GM18508 (cell line): ENCODE measurements at regions not wholly inside any gene's neighbourhood (a gene's known extent, or its start where the extent isn't known, plus 50 kb on each side); places are given as distances from the start of the nearest gene placed in this dataset.
"Not testable (repeated sequence)": the region's sequence is repeated elsewhere in the genome, so short reads cannot be mapped to it uniquely, and the experiment has no call there.

Experiments used
- ATAC-seq: cut with Tn5 transposase; IDR thresholded peaks from one replicate; pipeline ENCODE4 v1.9.1; 2021; ENCODE audit warnings: moderate number of reproducible peaks; ENCODE audit not compliant: insufficient read depth, unreplicated experiment

DNA sequence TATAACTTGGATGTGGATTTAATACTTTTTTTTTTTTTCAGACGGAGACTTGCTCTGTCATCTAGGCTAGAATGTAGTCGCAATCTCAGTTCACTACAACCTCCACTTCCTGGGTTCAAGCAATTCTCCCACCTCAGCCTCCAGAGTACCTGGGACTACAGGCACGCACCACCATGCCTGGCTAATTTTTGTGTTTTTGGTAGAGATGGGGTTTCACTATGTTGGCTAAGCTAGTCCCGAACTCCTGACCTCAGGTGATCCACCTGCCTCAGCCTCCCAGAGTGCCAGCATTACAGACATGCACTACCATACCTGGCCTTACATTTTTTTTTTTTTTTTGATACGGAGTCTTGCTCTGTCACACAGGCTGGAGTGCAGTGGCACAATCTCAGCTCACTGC, 85.6 kb upstream of the BTN3A2 start:
- ATAC-seq: not testable (repeated sequence)

DNA sequence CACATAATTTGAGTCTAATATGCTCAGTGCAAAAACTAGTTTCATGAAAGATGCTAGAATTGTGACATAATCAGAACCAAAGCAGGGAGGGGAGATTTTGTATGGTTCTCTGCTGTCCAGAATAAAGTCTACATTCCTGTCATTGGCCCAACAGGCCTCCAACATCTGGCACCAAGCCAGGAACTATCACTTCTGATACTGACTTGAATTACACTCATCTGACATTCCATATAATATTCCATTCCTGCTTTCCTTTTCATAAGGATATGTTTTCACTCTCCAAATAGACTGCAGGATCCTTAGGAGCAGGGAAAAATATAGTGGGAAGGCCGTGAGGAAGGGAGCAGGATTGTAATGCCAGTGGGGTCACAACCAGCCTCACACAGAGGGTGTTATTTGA, 84.6 kb upstream of the BTN3A2 start:
- ATAC-seq: no peak

DNA sequence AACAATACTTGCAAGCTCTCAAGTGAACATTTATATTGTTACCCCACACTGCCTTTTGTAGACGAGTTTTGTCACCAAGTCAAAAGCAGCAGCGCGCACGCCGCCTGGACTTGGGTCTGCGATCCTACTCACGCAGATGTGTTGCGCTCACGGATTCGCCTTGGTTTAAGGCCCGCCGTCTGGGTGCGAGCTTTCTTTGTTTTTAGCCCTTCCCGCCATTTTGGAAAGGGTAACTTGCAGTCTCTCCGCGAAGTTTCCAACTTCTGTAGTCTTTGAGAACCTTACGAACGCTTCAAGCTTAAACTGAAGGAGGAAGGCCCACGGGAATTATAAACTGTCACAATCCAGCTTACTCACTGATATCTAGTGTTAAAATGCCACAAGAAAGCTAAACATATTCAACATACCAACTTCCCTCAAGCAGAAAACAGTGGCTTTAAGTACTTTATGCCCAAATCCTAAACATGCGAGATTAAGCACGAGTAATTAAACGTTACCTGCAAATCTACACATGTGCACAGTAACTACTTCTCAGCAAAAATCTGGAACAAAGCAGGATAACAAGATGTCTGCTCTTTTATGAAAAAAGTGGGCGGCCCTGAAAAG, 80.4 kb upstream of the BTN3A2 start:
- ATAC-seq: no peak

DNA sequence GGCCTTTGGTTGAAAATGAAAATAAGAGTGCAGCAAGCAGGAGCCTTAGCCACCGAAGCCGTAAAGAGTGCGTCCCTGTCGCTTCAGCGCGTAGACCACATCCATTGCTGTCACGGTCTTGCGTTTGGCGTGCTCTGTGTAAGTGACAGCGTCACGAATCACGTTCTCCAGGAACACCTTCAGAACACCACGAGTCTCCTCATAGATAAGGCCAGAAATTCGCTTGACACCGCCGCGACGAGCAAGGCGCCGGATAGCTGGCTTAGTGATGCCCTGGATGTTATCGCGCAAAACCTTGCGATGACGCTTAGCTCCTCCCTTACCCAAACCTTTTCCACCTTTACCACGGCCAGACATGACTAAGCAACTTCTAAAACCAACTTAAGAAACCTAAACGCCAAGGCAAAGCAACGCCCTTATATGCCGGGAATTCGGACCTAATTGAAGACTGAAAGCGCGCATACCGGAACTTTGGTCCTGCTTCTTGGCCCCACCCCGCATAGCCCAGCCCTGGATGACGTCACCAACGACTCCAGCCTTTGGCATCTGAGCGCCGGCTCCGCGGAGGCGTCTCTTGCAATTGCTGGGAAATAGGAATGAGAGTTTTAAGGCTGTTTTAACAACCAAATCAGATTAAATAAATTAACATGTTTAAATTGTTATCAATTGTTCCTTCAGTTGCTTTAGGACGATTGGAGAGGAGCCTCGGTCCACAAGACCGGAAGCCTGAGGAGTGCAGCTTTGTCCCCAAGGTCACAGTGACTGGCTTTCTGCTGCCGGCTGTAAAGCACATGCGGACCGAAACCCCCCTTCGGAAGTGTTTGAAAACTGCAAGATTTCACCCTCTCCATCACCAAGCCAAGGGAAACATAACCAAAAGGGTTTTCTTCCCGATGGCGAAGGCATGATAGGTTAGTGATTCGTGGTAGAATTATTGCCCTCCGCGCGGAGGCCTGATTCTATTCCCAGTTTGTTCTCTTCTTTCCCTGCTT, 79.6 kb upstream of the BTN3A2 start:
- peak; percentile 33 for ATAC-seq

DNA sequence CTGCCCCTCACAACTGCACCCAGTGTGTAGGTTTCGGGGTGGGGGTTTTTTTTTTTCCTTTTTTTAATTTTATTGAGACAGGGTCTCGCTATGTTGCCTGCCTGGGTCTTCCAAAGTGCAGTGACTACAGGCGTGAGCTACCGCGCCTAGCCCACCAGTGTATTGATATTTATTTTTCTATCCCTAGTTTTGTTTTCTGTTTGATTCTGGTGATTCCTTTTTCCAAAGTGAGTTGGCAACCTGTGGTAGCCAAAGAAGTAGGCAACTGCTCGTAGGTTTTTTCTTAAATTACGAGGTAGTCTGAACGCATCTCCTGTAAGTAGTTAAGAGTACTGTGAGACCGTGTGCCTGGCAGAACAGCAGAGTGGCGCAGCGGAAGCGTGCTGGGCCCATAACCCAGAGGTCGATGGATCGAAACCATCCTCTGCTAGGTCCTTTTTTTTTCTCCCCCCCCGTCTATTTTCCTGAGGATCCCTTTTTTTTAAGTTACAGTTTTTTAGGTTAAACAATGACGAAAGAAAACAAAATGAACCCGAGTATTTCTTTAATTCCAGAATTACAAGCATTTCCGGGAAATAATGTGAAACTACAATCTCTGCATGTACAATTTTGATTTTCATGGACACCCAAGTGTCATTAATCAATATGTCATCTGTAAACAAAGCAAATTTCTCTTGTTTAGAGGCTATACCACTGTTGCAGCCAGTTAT, 78.7 kb upstream of the BTN3A2 start:
- ATAC-seq: no peak

DNA sequence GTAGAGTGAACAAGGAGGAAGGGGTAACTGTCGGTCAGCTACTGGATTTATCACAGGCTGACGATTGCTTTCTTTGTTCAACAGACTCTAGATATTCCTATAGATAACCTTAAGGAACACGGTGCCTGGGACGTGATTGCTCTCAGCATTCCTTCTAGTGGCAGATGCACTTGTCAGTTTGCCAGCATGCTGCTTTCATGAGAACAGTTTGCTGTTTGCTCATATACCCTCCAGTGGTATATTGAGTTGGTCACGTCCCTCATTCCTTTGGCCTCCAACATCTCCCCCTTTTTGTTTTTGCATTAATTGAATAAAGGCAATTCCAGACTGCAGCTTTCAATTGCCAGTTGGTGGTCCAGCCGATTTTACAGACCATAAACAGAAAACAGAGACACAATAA, 76.8 kb upstream of the BTN3A2 start:
- ATAC-seq: no peak

DNA sequence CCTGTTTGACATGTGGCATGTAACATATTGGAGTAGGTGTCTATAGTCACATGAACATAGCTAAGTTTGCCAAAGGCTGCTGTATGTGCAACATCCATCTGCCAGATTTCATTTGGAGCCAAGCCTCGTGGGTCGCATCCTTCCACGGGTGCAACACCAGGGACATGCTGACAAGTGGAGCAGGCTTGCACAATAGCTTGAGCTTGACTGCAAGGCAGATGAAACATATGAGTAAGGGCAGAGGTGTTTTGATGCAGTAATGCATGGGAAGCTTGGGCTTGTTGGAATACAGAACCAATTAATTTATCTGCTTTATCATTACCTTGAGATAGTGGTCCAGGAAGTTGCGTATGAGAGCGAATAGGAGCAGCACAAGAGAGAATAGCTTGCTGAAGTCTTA, 74.1 kb upstream of the BTN3A2 start:
- ATAC-seq: no peak

DNA sequence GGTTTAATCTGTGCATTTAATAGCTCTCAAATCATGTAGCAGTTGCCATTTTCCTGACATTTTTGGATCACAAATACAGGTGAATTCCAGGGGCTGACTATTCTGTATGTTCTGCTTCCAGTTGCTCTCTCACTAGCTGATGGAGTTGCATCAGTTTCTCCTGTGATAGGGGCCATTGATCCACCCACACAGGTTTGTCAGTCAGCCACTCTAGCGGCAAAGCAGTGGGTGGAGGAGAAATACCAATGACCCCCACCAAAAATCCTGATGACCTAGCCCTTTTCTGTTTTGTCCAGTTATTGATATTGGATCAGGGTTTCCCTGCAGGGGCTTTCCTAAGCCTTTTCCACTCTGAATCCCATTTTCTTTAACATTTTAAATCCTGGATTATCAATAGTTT, 72.3 kb upstream of the BTN3A2 start:
- no peak for ATAC-seq

DNA sequence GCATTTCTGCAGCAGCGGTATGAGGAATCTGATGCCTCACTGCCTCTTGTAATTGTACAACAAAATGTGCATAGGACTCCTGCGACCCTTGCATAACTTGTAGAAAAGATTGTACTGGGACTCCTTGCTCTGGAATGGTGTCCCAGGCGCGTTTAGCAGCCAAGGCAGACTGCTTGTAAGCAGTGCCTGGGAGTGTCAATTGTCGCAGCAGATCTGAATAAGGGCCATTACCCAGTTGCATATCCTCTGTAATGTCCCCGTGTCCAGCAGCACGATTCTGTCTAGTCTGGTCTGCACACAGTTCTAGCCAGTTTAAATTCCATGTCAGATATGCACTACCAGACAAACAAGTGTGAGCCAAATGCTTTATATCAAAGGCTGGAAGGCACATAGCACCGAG, 70.7 kb upstream of the BTN3A2 start:
- no peak for ATAC-seq

DNA sequence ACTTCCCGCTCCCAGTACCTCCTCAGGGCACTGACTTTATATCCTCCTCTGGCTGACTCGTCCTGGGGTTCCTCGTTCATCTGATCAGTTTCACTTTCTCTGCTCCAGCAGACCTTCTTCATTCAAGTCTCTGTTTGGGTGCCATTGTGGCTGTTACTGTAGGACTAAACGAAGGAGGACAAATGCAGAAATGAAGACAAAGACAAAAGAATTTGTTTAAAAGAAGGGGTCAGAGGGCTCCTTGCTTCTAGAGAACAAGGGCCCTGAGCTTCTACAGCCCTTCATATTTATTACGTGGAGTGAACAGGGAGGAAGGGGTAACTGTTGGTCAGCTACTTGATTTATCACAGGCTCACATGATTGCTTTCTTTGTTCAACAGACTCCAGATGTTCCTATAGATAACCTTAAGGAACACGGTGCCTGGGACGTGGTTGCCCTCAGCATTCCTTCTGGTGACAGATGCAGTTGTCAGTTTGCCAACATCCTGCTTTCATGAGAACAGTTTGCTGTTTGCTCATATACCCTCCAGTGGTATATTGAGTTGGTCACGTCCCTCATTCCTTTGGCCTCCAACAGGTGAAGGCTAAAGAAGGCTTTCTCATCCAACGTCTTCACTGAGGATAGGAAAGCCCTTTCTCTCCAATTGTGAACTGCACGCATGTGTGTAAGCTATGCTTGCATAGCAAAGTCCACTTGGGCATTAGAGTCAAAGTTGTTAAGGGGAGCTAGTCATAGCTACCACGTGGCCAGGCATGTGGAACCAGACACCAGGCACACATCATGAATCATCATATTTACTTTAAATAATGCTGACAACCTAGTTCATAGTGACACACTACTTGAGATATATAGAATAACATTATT, 69.1 kb upstream of the BTN3A2 start:
- no peak for ATAC-seq

DNA sequence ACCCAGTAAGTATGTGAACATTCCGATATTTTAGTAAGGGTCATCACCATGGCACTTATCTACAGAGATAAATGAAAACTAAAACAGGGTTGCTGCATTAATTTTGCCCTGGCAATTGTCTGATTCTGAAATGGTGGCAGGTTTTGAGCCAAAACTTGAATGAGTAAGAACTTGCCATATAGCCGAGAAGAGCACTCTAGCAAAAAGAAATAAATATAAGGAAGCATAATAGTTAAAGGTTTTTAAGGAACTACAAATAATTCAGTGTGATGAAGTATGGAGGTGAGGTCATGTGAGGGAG, 68.5 kb upstream of the BTN3A2 start:
- ATAC-seq: no peak

DNA sequence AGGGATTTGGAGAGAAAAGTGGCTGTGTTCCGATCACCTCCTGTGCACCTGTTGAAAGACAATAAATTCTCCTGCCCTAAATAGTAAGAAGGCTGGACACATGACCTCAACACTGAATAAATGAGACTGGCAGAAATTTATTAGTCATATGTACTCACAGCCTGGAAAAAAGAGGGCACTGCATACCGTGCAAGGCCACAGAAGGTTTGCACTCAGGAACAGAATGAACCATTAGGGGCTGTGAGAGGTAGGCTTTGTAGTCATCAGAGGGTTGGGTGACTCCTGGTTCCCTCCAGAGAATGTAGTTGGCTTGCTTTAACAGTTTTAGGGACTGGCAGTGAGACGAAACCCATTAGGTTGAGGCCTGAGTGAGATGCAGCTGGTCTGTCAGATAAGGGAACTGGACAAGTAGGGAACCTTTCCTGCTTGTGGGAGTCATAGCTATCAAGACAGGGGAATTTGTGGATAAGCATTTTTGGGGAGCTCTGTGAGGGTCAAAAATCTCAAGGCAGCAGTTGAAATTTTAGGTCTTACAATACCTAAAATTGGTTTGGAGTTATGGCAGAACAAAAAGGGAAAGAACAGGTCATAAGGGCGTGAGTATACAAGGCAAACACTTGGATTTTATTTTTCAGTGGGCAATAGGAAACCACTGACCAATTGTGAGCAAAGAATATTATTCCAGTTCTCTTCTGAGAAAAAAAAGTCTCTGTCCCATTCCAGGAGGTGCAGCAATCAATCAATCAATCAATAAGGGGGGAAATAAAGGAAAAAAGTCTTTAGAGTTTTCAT, 67.9 kb upstream of the BTN3A2 start:
- ATAC-seq: no peak

DNA sequence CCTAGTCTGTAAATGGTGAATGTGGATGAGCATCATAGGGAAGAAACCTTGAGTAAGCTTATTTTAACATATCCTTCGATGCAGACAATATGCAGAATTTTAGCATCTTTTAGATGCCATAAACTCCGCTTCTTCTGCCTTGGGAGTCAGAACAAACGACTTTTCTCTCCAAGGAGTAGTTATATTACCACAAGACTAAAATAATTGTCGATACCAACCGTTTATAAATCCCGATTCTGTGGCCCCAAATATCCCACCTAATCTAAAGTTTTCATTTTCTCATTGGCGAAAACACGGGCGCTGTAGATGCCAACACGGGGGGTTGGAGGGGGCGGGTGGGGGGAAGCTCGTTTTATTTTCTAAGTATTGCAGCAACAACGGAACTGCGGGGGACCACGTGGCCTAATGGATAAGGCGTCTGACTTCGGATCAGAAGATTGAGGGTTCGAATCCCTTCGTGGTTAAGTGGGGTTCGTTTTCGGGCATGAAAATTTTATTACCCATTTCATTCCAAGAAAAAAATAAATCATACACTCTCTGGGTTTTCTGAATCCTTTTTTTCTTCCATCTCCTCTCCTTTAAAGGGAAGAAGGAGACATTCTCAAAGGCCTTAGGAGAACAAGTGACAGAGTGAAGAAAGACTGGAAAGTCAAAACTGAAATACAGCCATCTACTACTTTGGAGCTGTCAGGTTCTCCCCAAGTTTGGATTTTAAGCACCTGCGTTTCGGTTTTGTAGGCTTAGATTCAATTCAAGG, 65.5 kb upstream of the BTN3A2 start:
- no peak for ATAC-seq

DNA sequence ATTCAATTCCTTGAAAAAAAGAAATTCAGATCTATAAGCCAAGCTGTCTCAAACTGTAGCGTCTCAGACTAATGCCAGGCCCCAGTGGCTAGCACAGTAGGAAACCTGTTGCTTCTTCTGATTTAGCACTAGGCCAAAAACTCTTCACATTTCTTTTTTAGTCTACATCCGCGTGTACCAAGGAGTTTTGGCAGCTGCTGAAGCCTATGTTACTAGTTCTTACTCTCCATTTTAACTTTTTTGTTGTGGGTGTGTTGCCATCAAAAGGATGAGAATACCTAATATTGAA, 65.0 kb upstream of the BTN3A2 start:
- no peak for ATAC-seq

DNA sequence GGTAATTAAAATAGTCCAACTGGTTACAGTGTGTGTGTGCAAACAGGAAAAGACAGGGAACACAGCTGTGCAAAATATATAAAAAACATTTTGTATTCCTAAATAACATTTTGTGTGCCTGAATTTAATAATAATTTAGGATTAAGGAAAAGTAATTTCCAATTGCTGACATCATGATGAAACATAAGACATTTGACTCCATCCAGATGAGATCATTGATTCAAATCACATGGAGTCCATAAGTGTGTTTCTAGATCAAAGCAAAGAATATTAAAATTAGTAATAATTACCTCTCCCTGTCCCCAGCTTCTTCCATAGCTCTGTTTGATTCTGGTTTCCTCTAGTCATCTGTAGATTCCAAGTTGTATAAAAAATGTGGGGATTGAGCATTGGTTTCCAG, 64.6 kb upstream of the BTN3A2 start:
- ATAC-seq: no peak

DNA sequence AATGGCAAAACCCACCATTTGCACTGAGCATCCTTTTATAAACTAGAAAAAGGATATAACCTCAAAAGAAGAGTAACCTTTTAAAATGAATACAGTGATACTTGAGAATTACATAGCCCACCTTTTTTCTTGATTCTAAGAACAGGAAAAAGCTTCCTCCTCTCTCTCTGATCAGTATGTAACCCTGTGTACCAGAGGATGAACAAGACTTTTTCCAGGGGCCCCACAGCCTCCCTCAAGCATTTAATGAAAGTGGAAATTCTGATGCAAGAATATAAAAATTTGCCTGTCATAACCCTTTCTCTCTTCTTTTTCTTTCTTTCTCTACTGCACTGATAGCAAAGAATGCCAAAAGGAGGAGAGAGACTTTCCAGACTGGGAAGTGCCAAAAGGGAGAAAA, 64.2 kb upstream of the BTN3A2 start:
- no peak for ATAC-seq

DNA sequence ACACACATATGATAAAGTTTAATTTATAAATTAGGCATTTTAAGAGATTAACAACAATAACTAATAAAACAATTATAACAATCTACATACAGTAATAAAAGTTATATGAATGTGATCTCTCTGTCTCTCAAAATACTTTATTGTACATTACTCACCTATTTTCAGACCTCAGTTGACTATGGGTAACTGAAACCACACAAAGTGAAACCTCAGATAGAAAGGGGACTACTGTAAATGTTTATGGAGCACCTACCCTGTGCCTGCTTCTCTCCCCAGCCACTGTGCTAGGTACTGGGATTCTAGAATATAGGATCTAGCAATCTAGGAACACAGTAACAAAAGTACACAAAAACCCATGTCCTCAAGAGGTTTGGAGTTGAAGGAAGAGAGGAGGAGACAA, 63.4 kb upstream of the BTN3A2 start:
- no peak for ATAC-seq

DNA sequence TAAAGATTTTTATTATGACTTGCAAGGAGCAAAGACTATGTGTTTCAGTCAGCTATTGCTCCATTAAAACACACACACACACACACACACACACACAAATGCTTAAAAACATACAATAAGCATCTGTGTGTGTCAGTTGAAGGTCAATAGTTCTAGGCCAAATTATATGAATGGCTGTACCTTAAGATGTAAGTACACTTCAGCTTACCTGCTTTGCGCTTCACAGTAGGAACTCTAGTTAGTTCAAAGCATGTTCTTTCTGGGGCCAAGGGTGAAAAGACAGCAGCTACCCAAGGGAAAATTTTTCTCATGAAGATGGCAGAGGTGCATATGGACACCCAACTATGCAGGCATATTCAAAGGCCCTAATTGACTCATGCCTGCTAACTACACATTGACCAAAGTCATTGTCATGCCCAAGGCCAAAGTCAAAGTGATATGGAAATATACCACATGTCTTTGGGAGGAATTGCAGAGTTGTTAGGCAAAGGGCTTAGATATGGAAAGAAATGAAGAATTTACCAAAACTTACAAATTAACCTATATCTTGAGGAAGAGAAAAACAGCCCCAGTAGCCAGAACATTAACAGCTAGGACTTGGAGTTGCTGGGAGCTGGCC, 61.9 kb upstream of the BTN3A2 start:
- ATAC-seq: no peak
